Stomach (tissue), 8 donors: ENCODE measurements at regions not wholly inside any gene's neighbourhood (a gene's known extent, or its start where the extent isn't known, plus 50 kb on each side); places are given as distances from the start of the nearest gene placed in this dataset.

Source experiments
- DNase-seq, 2 donors: peaks; one replicate each; pipeline versions ENCODE4 v3.0.0 to v3.0.0-alpha.2; 2013 to 2019
- H3K27ac ChIP-seq, 5 donors: fragments of 200-600 bp in 4 of 5; sonication (generic) in 4 of 5; one replicate each; pipeline ENCODE4 v1.5.1; 2013 to 2019; ENCODE audit warnings: mild to moderate bottlenecking in 1 of 5, moderate library complexity in 1 of 5
- H3K27me3 ChIP-seq, 3 donors: fragments of 200-600 bp; sonication (generic); one replicate each; pipeline ENCODE4 v1.5.1; 2017 to 2019; ENCODE audit warnings: mixed run types in 1 of 3
- H3K36me3 ChIP-seq, 4 donors: fragments of 200-600 bp; sonication (generic); 1 replicate in 3 of 4; 2 replicates in 1 of 4; pipeline ENCODE4 v1.5.1; 2016 to 2019
- H3K4me1 ChIP-seq, 4 donors: fragments of 200-600 bp; sonication (generic); one replicate each; pipeline ENCODE4 v1.5.1; 2016 to 2019
- H3K4me3 ChIP-seq, 4 donors: fragments of 200-600 bp; sonication (generic) in 3 of 4; one replicate each; pipeline ENCODE4 v1.5.1; 2016 to 2019; ENCODE audit warnings: mild to moderate bottlenecking in 1 of 4
- H3K9me3 ChIP-seq, 4 donors: fragments of 200-600 bp; sonication (generic); one replicate each; pipeline ENCODE4 v1.5.1; 2016 to 2019
- CTCF ChIP-seq, 7 experiments: fragments of 450-650 bp in 4 of 7; fragments of 200-600 bp in 3 of 7; sonication (generic) in 3 of 7; IDR thresholded peaks; one replicate each; pipeline ENCODE4 v1.5.1; 2016 to 2019; ENCODE audit warnings: antibody characterized with exemption in 7 of 7, control low read depth in 2 of 7, mild to moderate bottlenecking in 1 of 7
- EP300 ChIP-seq: sonication (generic); formaldehyde crosslinking; IDR thresholded peaks from one replicate; pipeline ENCODE4 v1.6.1; 2017; ENCODE audit warnings: antibody characterized with exemption
- POLR2A ChIP-seq, 4 donors: fragments of 450-650 bp; IDR thresholded peaks; one replicate each; pipeline ENCODE4 v1.6.1; 2016; ENCODE audit warnings: antibody characterized with exemption in 4 of 4, control low read depth in 2 of 4, mild to moderate bottlenecking in 1 of 4, moderate library complexity in 1 of 4
- POLR2AphosphoS5 ChIP-seq, 3 donors: sonication (generic); formaldehyde crosslinking; IDR thresholded peaks; one replicate each; pipeline ENCODE4 v1.6.1; 2016; ENCODE audit warnings: antibody characterized with exemption in 3 of 3
- WGBS, 5 donors: extraction: QIAGEN DNeasy Blood & Tissue Kit in 3 of 5; methylation state at CpG; one replicate each; pipeline versions ENCODE4 v1.1.5 to v1.1.7; 2013 to 2018; 5-methylcytosine and 5-hydroxymethylcytosine counted together
- intact Hi-C: fragments of 100-400 bp; cut with DNase I; formaldehyde crosslinking; loops from one replicate; pipeline ENCODE4 v1.15.1; 2023; ENCODE audit warnings: low total_unique reads
- donor health status: healthy with polysubstance abuse.
- donor health status: Bipolar disorder and iron deficiency.
- donor health status: healthy.

- no peaks in the 10 kb centered on the region for H3K27me3 ChIP-seq
- H3K4me1 ChIP-seq: no peaks in the 10 kb centered on the region
- no peak overlapping the region for H3K27ac ChIP-seq
- H3K36me3 ChIP-seq: no peaks in the 10 kb centered on the region
- intact Hi-C loops: no loop called here
- no peaks in the 10 kb centered on the region for H3K9me3 ChIP-seq
- TF ChIP-seq POLR2A (IDR thresholded peaks at IDR 0.05): no peak
- TF ChIP-seq POLR2AphosphoS5 (IDR thresholded peaks at IDR 0.05): no peak
- no peak for TF ChIP-seq CTCF (IDR thresholded peaks at IDR 0.05)
- TF ChIP-seq EP300: no peak
- H3K4me3 ChIP-seq: no peak overlapping the region
- no peak for DNase-seq
Observed at GRCh38 chr18:60965856-60966255, 367.4 kb upstream of the CDH20 start.

- Histone ChIP-seq H3K4me1 (no peaks in the 10 kb centered on the region), H3K36me3 (no peaks in the 10 kb centered on the region), H3K27ac (no peak overlapping the region), H3K9me3 (peaks cover 0 to under 1% (median 0%) of the 10 kb centered on the region in 4 donors), H3K27me3 (no peaks in the 10 kb centered on the region), H3K4me3 (no peak overlapping the region)
- DNase-seq: no peak
- TF ChIP-seq CTCF (IDR thresholded peaks at IDR 0.05) (no peak), POLR2A (IDR thresholded peaks at IDR 0.05) (no peak), POLR2AphosphoS5 (IDR thresholded peaks at IDR 0.05) (no peak)
- 67 to 80% (median 74%) methylated on average over 2 of the region's 2 CpGs for WGBS, 5 donors
- intact Hi-C loops: no loop called here
Observed at GRCh38 chr18:60966876-60967275, 366.4 kb upstream of the CDH20 start.

- TF ChIP-seq POLR2AphosphoS5 (IDR thresholded peaks at IDR 0.05) (no peak), CTCF (IDR thresholded peaks at IDR 0.05) (no peak), POLR2A (IDR thresholded peaks at IDR 0.05) (no peak), EP300 (no peak)
- Histone ChIP-seq H3K27me3 (no peaks in the 10 kb centered on the region), H3K27ac (no peak overlapping the region), H3K4me1 (no peaks in the 10 kb centered on the region), H3K36me3 (no peaks in the 10 kb centered on the region), H3K4me3 (no peak overlapping the region), H3K9me3 (peaks cover 0 to 7% (median 0%) of the 10 kb centered on the region in 4 donors)
- intact Hi-C loops: no loop called here
- 69 to 82% (median 76%) methylated on average over 7 of the region's 7 CpGs for WGBS, 5 donors
- DNase-seq: no peak
Observed at GRCh38 chr18:60975420-60975819, 357.8 kb upstream of the CDH20 start.

- H3K27me3 ChIP-seq: no peaks in the 10 kb centered on the region
- TF ChIP-seq CTCF (IDR thresholded peaks at IDR 0.05) (no peak), POLR2A (IDR thresholded peaks at IDR 0.05) (no peak), POLR2AphosphoS5 (IDR thresholded peaks at IDR 0.05) (no peak), EP300 (no peak)
- no peaks in the 10 kb centered on the region for H3K36me3 ChIP-seq
- no peak for DNase-seq
- no peaks in the 10 kb centered on the region for H3K4me1 ChIP-seq
- intact Hi-C loops: no loop called here
- peaks cover 0 to 5% (median 0%) of the 10 kb centered on the region in 4 donors for H3K9me3 ChIP-seq
- H3K4me3 ChIP-seq: no peak overlapping the region
- 61 to 82% (median 73%) methylated on average over 3 of the region's 3 CpGs for WGBS, 5 donors
- no peak overlapping the region for H3K27ac ChIP-seq
Observed at GRCh38 chr18:60976976-60977375, 356.3 kb upstream of the CDH20 start.
